OCI-LY3 (cell line): ENCODE measurements at regions not wholly inside any gene's neighbourhood (a gene's known extent, or its start where the extent isn't known, plus 50 kb on each side); places are given as distances from the start of the nearest gene placed in this dataset.

Experiments
- H2AFZ ChIP-seq: fragments of 200-600, 300-600 bp; shearing (Covaris generic); 2 replicates; pipeline ENCODE4 v1.6.0; 2014; ENCODE audit warnings: antibody characterized with exemption, low read depth, low read length
- H3K27ac ChIP-seq: fragments of 200-600, 300-600 bp; sonication (generic); 2 replicates; pipeline ENCODE4 v1.5.1; 2014; ENCODE audit warnings: mild to moderate bottlenecking, low read length, moderate library complexity, mixed read lengths
- H3K27me3 ChIP-seq: fragments of 200-600, 300-600 bp; sonication (generic); 2 replicates; pipeline ENCODE4 v1.6.1; 2014; ENCODE audit warnings: low read depth, low read length, mixed read lengths
- H3K36me3 ChIP-seq: fragments of 200-600, 300-600 bp; sonication (generic); replicated peaks from 2 replicates; pipeline ENCODE3; 2014; ENCODE audit warnings: low read depth, low read length, mixed read lengths
- H3K4me1 ChIP-seq: fragments of 300-600, 200-600 bp; sonication (generic); 2 replicates; pipeline ENCODE4 v1.6.1; 2014; ENCODE audit warnings: low read length, mixed read lengths
- H3K4me2 ChIP-seq: fragments of 200-600, 300-600 bp; sonication (generic); 2 replicates; pipeline ENCODE4 v1.6.1; 2014; ENCODE audit warnings: low read length, mixed read lengths
- H3K4me3 ChIP-seq: fragments of 300-600, 200-600 bp; sonication (generic); 2 replicates; pipeline ENCODE4 v1.5.1; 2014; ENCODE audit warnings: antibody characterized with exemption, mild to moderate bottlenecking, low read length, moderate library complexity
- H3K79me2 ChIP-seq: fragments of 300-600, 200-600 bp; shearing (Covaris generic); 2 replicates; pipeline ENCODE4 v1.6.1; 2014; ENCODE audit warnings: mild to moderate bottlenecking, low read length, mixed read lengths
- H3K9ac ChIP-seq: fragments of 300-600, 200-600 bp; shearing (Covaris generic); 2 replicates; pipeline ENCODE4 v1.6.0; 2014; ENCODE audit warnings: mild to moderate bottlenecking, low read length, moderate library complexity
- H3K9me3 ChIP-seq: fragments of 200-600, 300-600 bp; shearing (Covaris generic); 2 replicates; pipeline ENCODE4 v1.6.1; 2014; ENCODE audit warnings: low read length, mixed read lengths; ENCODE audit not compliant: insufficient read depth
- H4K20me1 ChIP-seq: fragments of 200-600, 300-600 bp; sonication (generic); 2 replicates; pipeline ENCODE4 v1.6.1; 2016; ENCODE audit warnings: low read length, mixed read lengths; ENCODE audit not compliant: insufficient read depth
- CTCF ChIP-seq: fragments of 200-600, 300-600 bp; sonication (generic); IDR thresholded peaks from 2 replicates; pipeline ENCODE4 v1.5.1; 2014; ENCODE audit warnings: antibody characterized with exemption, low read length, low read depth
- EZH2phosphoT487 ChIP-seq: fragments of 200-600 bp; shearing (Covaris generic); IDR thresholded peaks from 2 replicates; pipeline ENCODE4 v1.6.1; 2018; ENCODE audit warnings: antibody characterized with exemption, mixed run types, low read depth

GRCh38 chr2:44886414-44886813 is 55.1 kb upstream of the SIX3 start:
- Histone ChIP-seq H2AFZ (no peak overlapping the region), H3K27me3 (peaks cover 16% of the 10 kb centered on the region; the same call in 1 of the 2 replicates), H3K4me2 (no peak overlapping the region), H3K79me2 (no peaks in the 10 kb centered on the region), H3K4me3 (no peak overlapping the region), H3K27ac (no peak overlapping the region), H3K9ac (no peak overlapping the region), H3K9me3 (peaks cover 16% of the 10 kb centered on the region; the same call in 1 of the 2 replicates), H3K36me3 (peaks cover 3% of the 10 kb centered on the region), H3K4me1 (no peaks in the 10 kb centered on the region), H4K20me1 (no peaks in the 10 kb centered on the region)
- TF ChIP-seq EZH2phosphoT487 (no peak), CTCF (no peak)

- no peak overlapping the region for H3K4me3 ChIP-seq
- H3K27me3 ChIP-seq = no peaks in the 10 kb centered on the region
- no peak overlapping the region for H3K27ac ChIP-seq
- no peak overlapping the region for H2AFZ ChIP-seq
- no peaks in the 10 kb centered on the region for H3K79me2 ChIP-seq
- TF ChIP-seq EZH2phosphoT487 (no peak), CTCF (no peak)
- H3K4me2 ChIP-seq = no peak overlapping the region
- H4K20me1 ChIP-seq = no peaks in the 10 kb centered on the region
- peaks cover 31% of the 10 kb centered on the region for H3K9me3 ChIP-seq
- peaks cover 9% of the 10 kb centered on the region for H3K36me3 ChIP-seq
- no peak overlapping the region for H3K9ac ChIP-seq
- peaks cover 6% of the 10 kb centered on the region for H3K4me1 ChIP-seq
These were observed 52.4 kb upstream of the SIX3 start for GRCh38 chr2:44889096-44889495.
